ENCODE measurements at regions not wholly inside any gene's neighbourhood (a gene's known extent, or its start where the extent isn't known, plus 50 kb on each side); places are given as distances from the start of the nearest gene placed in this dataset.

- TF ChIP-seq EZH2 (IDR thresholded peaks at IDR 0.05; ENCODE audit: low read depth), result no peak
- TF ChIP-seq CTCF (conservative IDR thresholded peaks at IDR 0.05), result no peak
Observed at GRCh38 chr10:107969936-107970335, 805.4 kb upstream of the SORCS1 start.

Data from PC-9 (cell line).